DND-41 (cell line): ENCODE measurements at regions not wholly inside any gene's neighbourhood (a gene's known extent, or its start where the extent isn't known, plus 50 kb on each side); places are given as distances from the start of the nearest gene placed in this dataset.

Source experiments
- CTCF ChIP-seq: IDR thresholded peaks from 2 replicates; pipeline ENCODE4 v1.5.1; 2012; ENCODE audit warnings: borderline replicate concordance, low read length, moderate library complexity, mild to moderate bottlenecking; ENCODE audit not compliant: poor library complexity, severe bottlenecking; ENCODE audit errors: extremely low read depth
- EZH2 ChIP-seq: IDR thresholded peaks from 3 replicates; pipeline ENCODE4 v1.6.1; 2012; ENCODE audit warnings: borderline replicate concordance, low read depth, mild to moderate bottlenecking, moderate library complexity, low read length, inconsistent platforms; ENCODE audit not compliant: severe bottlenecking

GRCh38 chr15:70290708-70291107 is 193.0 kb upstream of the TLE3 start:
- no peak for TF ChIP-seq CTCF
- no peak for TF ChIP-seq EZH2
